Heart right ventricle (tissue), 16 donors: ENCODE measurements at regions not wholly inside any gene's neighbourhood (a gene's known extent, or its start where the extent isn't known, plus 50 kb on each side); places are given as distances from the start of the nearest gene placed in this dataset.
A peak's percentile ranks its signal among the peaks of the same experiment; 100 is the strongest.
"Not testable (repeated sequence)": the region's sequence is repeated elsewhere in the genome, so short reads cannot be mapped to it uniquely, and the experiment has no call there.

Experiments
- ATAC-seq, 8 donors: fragments of 200-7000 bp; cut with Tn5 transposase; one replicate each; pipeline ENCODE4 v1.9.1; 2020; ENCODE audit warnings: mild to moderate bottlenecking in 8 of 8, moderate library complexity in 8 of 8, moderate number of reproducible peaks in 1 of 8
- DNase-seq, 2 donors: peaks; one replicate each; pipeline ENCODE4 v3.0.0-alpha.2; 2020
- H3K27ac ChIP-seq, 10 donors: fragments of 200-600 bp; sonication (generic) in 2 of 10; one replicate each; pipeline versions ENCODE4 v1.5.0 to v1.8.0; 2020 to 2022; ENCODE audit warnings: mild to moderate bottlenecking in 3 of 10
- H3K27me3 ChIP-seq, 7 donors: fragments of 200-600 bp; one replicate each; pipeline ENCODE4 v1.8.0; 2021 to 2022; ENCODE audit warnings: mild to moderate bottlenecking in 2 of 7
- H3K36me3 ChIP-seq, 9 donors: fragments of 200-600 bp; sonication (generic) in 1 of 9; one replicate each; pipeline versions ENCODE4 v1.5.0 to v1.8.0; 2020 to 2022; ENCODE audit warnings: mild to moderate bottlenecking in 2 of 9
- H3K4me1 ChIP-seq, 9 donors: fragments of 200-600 bp; sonication (generic) in 1 of 9; one replicate each; pipeline versions ENCODE4 v1.5.0 to v1.8.0; 2020 to 2022; ENCODE audit warnings: mild to moderate bottlenecking in 4 of 9
- H3K4me3 ChIP-seq, 10 donors: fragments of 200-600 bp; sonication (generic) in 2 of 10; one replicate each; pipeline versions ENCODE4 v1.5.0 to v1.8.0; 2020 to 2022; ENCODE audit warnings: mild to moderate bottlenecking in 7 of 10, moderate library complexity in 2 of 10
- H3K9me3 ChIP-seq, 11 donors: fragments of 200-600 bp in 10 of 11; sonication (generic) in 2 of 11; one replicate each; pipeline versions ENCODE4 v1.5.0 to v1.8.0; 2013 to 2022; ENCODE audit warnings: mild to moderate bottlenecking in 2 of 11, control low read depth in 1 of 11, moderate library complexity in 1 of 11
- WGBS, 2 donors: extraction: QIAGEN DNeasy Blood & Tissue Kit; methylation state at CpG; one replicate each; pipeline ENCODE4 v1.1.7; 2013; ENCODE audit warnings: inconsistent platforms in 1 of 2; 5-methylcytosine and 5-hydroxymethylcytosine counted together
- intact Hi-C, 10 donors: fragments of 100-400 bp; cut with DNase I; formaldehyde crosslinking; loops; one replicate each; pipeline versions ENCODE4 v1.11.1 to v1.14.2; 2022
- TF ChIP-seq, protein P1 (sequence below), 9 donors: fragments of 200-600 bp; sonication (generic) in 2 of 9; IDR thresholded peaks; one replicate each; pipeline versions ENCODE4 v1.5.0 to v1.8.0; 2021 to 2022; ENCODE audit warnings: antibody characterized with exemption in 9 of 9, mild to moderate bottlenecking in 5 of 9, moderate library complexity in 1 of 9
- donor health status: Arrhythmogenic right ventricular cardiomyopathy.
- donor health status: ischemic (EF 13 %, LVEDD 7.1; RV severe dilation, severe dysfunction).
- donor health status: healthy with polysubstance abuse.
- donor health status: DM: no; HTN: yes; CAD: no.
- donor health status: DM: no; HTN: no; CAD: no.
- donor health status: ischemic (EF 25% LVEDD 6.9; RV normal size, moderate dysfunction).
- donor health status: ischemic (EF 25% LVEDD 5.7; RV mildly dilated, moderate dysfunction).
- donor health status: healthy.
- donor health status: DM: yes; HTN: yes; CAD: no.
- donor health status: Ischemic cardiomyopathy.
- donor health status: ischemic (EF 35%, LVEDD 5.7; RV mildly dilated, moderate dysfunction).
- donor health status: nonischemic (EF 11% LVEDD 7.7; RV severe dilation, severe dysfunction).
- donor health status: DM: yes; HTN: yes; CAD: no.
- donor health status: PGD.
- donor health status: ischemic (EF 29% LVEDD 5.4; RV normal size, mild dysfunction).
- donor health status: nonischemic (EF 23%, LVEDD 6.1; RV moderate dilation, normal function).

- H3K4me3 ChIP-seq, H3K27ac ChIP-seq, H3K9me3 ChIP-seq, DNase-seq, ATAC-seq, H3K27me3 ChIP-seq, intact Hi-C loops, H3K36me3 ChIP-seq: not testable (repeated sequence)
- peaks cover 0 to 14% (median 0%) of the 10 kb centered on the region in 9 donors for H3K4me1 ChIP-seq
- WGBS, 2 donors: 58 to 64% methylated on average over 2 of the region's 2 CpGs
These were observed 1340.8 kb downstream of the RPIA start for GRCh38 chr2:90032269-90032668.

DNA sequence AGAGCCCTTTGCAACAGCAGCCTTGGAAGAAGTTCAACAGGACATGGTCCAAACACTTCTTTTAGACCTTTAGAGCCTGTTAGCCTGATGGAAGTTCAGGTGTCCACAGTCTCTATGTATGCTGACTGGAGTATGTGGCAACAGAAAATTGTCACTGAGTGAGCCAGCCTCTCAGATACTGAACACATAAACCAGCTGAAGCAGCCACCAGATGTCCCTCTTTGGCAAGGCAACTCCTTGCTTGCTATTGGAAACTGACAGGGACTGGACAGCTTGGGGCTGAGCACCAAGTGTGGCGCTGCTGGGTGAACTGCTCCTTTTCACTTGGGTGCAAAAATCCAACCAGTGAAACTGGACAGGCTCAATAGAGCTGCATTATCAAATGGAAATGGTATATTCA, 1344.9 kb downstream of the RPIA start:
- ATAC-seq, H3K36me3 ChIP-seq, H3K27me3 ChIP-seq, H3K4me3 ChIP-seq, DNase-seq, H3K27ac ChIP-seq, intact Hi-C loops, H3K9me3 ChIP-seq, H3K4me1 ChIP-seq: not testable (repeated sequence)
- 58 to 65% methylated on average over 1 of the region's 1 CpG for WGBS, 2 donors

DNA sequence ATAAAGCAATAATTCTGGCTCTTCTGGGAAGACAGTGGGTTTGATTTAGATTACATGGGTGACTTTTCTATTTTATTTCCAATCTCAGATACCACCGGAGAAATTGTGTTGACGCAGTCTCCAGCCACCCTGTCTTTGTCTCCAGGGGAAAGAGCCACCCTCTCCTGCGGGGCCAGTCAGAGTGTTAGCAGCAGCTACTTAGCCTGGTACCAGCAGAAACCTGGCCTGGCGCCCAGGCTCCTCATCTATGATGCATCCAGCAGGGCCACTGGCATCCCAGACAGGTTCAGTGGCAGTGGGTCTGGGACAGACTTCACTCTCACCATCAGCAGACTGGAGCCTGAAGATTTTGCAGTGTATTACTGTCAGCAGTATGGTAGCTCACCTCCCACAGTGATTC, 1347.6 kb downstream of the RPIA start:
- not testable (repeated sequence) for H3K27ac ChIP-seq, DNase-seq

DNA sequence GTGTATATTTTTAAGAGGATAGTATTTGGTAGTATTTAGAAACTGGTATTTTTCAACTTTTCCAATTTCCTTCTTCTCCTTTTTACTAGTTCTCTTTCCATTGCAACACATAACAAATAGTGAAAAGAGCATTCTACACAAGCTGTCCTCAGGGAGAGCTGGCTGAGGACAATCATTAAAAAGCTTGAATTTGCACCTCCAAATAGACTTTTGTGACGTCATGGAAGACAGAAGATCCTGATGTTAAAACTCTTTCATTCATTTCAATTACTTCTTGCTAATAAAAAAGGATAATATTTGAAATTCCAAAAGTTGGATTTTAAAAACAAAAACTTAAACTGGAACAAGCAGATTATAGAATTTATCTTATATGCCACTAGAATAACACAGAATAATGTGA, 1356.3 kb downstream of the RPIA start:
- ATAC-seq, H3K4me1 ChIP-seq, intact Hi-C loops, H3K36me3 ChIP-seq, H3K27ac ChIP-seq, H3K9me3 ChIP-seq, H3K4me3 ChIP-seq, DNase-seq: not testable (repeated sequence)
- WGBS, 2 donors: 33 to 41% methylated on average over 1 of the region's 1 CpG
- peaks cover 0 to 12% (median 0%) of the 10 kb centered on the region in 7 donors for H3K27me3 ChIP-seq

More for the DNA sequence above, 1347.6 kb downstream of the RPIA start:
- H3K9me3 ChIP-seq, intact Hi-C loops, ATAC-seq, H3K36me3 ChIP-seq, H3K4me1 ChIP-seq, H3K4me3 ChIP-seq, H3K27me3 ChIP-seq: not testable (repeated sequence)
- WGBS, 2 donors: 69 to 71% methylated on average over 4 of the region's 4 CpGs

DNA sequence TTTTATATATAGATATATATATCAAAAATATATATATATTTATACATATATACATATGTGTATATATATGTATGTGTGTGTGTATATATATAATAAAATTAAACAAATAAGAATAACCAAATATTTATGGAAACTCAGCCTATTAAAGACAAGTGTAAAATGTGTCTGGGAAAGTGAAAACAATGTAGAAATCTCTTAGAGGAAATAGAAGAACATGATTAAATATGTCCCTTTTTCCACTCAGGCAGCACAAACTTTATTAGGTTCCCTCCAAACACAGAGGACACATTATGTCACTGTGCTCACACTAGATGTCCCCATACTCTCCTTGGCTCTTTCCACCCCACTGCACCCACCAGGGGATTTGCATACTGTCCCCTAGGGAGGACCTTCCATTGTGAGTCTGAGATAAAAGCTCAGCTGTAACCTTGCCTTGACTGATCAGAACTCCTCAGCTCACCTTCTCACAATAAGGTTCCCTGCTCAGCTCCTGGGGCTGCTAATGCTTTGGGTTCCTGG, 1360.7 kb downstream of the RPIA start:
- H3K9me3 ChIP-seq, H3K4me3 ChIP-seq, H3K4me1 ChIP-seq, H3K36me3 ChIP-seq, H3K27ac ChIP-seq, intact Hi-C loops, ATAC-seq, DNase-seq: not testable (repeated sequence)
- H3K27me3 ChIP-seq: peaks cover 0 to 12% (median 0%) of the 10 kb centered on the region in 7 donors

DNA sequence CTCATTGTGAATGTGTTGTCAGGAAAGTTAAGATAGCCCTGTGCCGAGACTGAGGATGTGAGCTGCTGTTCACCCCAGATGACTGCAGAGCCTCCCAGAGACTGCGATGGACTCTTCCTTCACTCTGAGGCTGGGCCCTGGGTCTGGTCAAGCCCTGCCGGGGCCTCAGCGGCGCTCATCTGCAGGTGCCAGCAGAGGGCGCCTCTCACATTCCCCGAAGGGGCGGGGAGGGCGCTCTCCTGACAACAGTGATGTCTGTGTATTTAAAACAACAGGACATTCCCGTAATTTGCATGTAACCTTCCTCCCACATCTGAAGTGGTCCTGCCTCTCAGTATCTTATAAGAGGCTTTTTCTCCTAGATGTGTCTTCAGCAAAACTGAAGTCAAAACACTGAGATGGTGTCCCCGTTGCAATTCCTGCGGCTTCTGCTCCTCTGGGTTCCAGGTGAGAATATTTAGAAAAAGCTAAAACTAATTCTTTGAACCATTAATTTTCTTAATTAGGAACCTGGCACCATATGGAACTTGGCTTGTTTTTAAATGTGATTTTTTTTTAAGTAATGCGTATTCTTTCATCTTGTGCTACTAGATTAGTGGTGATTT, 1377.9 kb downstream of the RPIA start:
- 28 to 31% methylated on average over 13 of the region's 13 CpGs for WGBS, 2 donors
- DNase-seq (peak in 1 of 2 donors; percentile 16), ATAC-seq (no peak)

DNA sequence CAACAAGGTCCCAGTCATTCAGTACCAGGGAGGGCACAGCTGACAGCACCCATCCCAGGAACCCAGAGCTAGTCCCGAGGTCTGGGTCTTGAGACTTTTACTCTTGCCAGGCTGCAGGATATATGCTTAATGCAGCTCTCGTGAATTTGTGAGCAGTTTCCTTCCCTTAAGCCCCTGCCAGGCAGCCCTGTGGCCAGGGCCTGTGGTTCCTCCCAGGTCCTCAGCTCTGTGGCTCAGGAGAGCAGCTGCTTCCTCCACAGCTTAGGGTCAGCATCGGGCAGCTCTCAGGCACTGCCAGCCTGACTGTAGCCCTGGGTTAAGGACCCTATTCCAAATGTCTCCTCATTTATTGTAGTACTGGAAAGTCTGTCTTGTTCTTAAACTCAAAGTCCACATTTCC, 1384.8 kb downstream of the RPIA start:
- no peaks in the 10 kb centered on the region for H3K4me1 ChIP-seq
- TF ChIP-seq, protein P1, sequence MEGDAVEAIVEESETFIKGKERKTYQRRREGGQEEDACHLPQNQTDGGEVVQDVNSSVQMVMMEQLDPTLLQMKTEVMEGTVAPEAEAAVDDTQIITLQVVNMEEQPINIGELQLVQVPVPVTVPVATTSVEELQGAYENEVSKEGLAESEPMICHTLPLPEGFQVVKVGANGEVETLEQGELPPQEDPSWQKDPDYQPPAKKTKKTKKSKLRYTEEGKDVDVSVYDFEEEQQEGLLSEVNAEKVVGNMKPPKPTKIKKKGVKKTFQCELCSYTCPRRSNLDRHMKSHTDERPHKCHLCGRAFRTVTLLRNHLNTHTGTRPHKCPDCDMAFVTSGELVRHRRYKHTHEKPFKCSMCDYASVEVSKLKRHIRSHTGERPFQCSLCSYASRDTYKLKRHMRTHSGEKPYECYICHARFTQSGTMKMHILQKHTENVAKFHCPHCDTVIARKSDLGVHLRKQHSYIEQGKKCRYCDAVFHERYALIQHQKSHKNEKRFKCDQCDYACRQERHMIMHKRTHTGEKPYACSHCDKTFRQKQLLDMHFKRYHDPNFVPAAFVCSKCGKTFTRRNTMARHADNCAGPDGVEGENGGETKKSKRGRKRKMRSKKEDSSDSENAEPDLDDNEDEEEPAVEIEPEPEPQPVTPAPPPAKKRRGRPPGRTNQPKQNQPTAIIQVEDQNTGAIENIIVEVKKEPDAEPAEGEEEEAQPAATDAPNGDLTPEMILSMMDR (IDR thresholded peaks at IDR 0.05): no peak
- H3K4me3 ChIP-seq: no peak overlapping the region
- ATAC-seq: no peak
- H3K36me3 ChIP-seq: no peaks in the 10 kb centered on the region
- peaks cover 0 to 26% (median 10%) of the 10 kb centered on the region in 7 donors for H3K27me3 ChIP-seq
- 50 to 55% methylated on average over 3 of the region's 3 CpGs for WGBS, 2 donors
- DNase-seq: no peak
- intact Hi-C loops: no loop called here
- no peaks in the 10 kb centered on the region for H3K9me3 ChIP-seq
- H3K27ac ChIP-seq: no peak overlapping the region

More for the DNA sequence above, 1377.9 kb downstream of the RPIA start:
- intact Hi-C loops: no loop called here
- TF ChIP-seq, protein P1 (IDR thresholded peaks at IDR 0.05): peak in 8 of 9 donors; percentile 4 to 73 (median 40)
- H3K9me3 ChIP-seq: no peaks in the 10 kb centered on the region
- H3K4me1 ChIP-seq: no peaks in the 10 kb centered on the region
- H3K4me3 ChIP-seq: no peak overlapping the region
- peaks cover 0 to 37% (median 10%) of the 10 kb centered on the region in 7 donors for H3K27me3 ChIP-seq
- no peak overlapping the region for H3K27ac ChIP-seq
- H3K36me3 ChIP-seq: no peaks in the 10 kb centered on the region
